ENCODE measurements at regions not wholly inside any gene's neighbourhood (a gene's known extent, or its start where the extent isn't known, plus 50 kb on each side); places are given as distances from the start of the nearest gene placed in this dataset.

GRCh38 chr13:86655561-86655960 is 856.3 kb upstream of the SLITRK6 start:
- TF ChIP-seq CTCF (IDR thresholded peaks at IDR 0.05) (no peak), POLR2AphosphoS5 (IDR thresholded peaks at IDR 0.05) (no peak), EP300 (IDR thresholded peaks at IDR 0.05) (no peak)

Data from sigmoid colon (tissue), 4 donors.